ENCODE measurements at regions not wholly inside any gene's neighbourhood (a gene's known extent, or its start where the extent isn't known, plus 50 kb on each side); places are given as distances from the start of the nearest gene placed in this dataset.

- no peak overlapping the region for H3K4me3 Mint-ChIP-seq
- Histone ChIP-seq H3K4me1 (ENCODE audit: control insufficient read depth in 1 of 2, extremely low read depth in 1 of 2, insufficient read depth in 2 of 2, low read length in 2 of 2) (no peaks in the 10 kb centered on the region), H3K36me3 (ENCODE audit: control insufficient read depth in 2 of 2, extremely low read depth in 1 of 2, insufficient read depth in 1 of 2, low read length in 1 of 2) (no peaks in the 10 kb centered on the region), H3K27me3 (replicated peaks in 1 of 2; ENCODE audit: control insufficient read depth in 2 of 2, extremely low read depth in 1 of 2, insufficient read depth in 2 of 2, low read length in 1 of 2) (no peaks in the 10 kb centered on the region), H3K9me3 (no peaks in the 10 kb centered on the region), H3K4me3 (ENCODE audit: control insufficient read depth in 1 of 2, extremely low read depth in 1 of 2, low read length in 1 of 2) (no peak overlapping the region), H3K27ac (ENCODE audit: low read length) (no peak overlapping the region)
- POLR2A ChIA-PET = no interaction called here
- H3K27ac Mint-ChIP-seq = no peak overlapping the region
- DNase-seq = no peak
- ATAC-seq (replicated peaks in 1 of 4) = no peak
- H3K9me3 Mint-ChIP-seq = peaks cover 6 to 32% (median 8%) of the 10 kb centered on the region in 3 donors
- no CpG with 5 or more reads among the region's 4 CpGs for WGBS (ENCODE audit: insufficient coverage)
- H3K36me3 Mint-ChIP-seq = no peaks in the 10 kb centered on the region
- CTCF ChIA-PET = no interaction called here
- H3K4me1 Mint-ChIP-seq = no peaks in the 10 kb centered on the region
- H3K27me3 Mint-ChIP-seq = no peaks in the 10 kb centered on the region
Measured at GRCh38 chr21:16532840-16533239, 803.1 kb downstream of the USP25 start.

GRCh38 chr21:16533692-16534407 lies 804.1 kb downstream of the USP25 start:
- Mint-ChIP-seq H3K9me3 (peaks cover 3 to 27% (median 6%) of the 10 kb centered on the region in 3 donors), H3K4me1 (no peaks in the 10 kb centered on the region), H3K27me3 (no peaks in the 10 kb centered on the region), H3K36me3 (no peaks in the 10 kb centered on the region), H3K4me3 (no peak overlapping the region), H3K27ac (no peak overlapping the region)
- Histone ChIP-seq H3K36me3 (ENCODE audit: control insufficient read depth in 2 of 2, extremely low read depth in 1 of 2, insufficient read depth in 1 of 2, low read length in 1 of 2) (no peaks in the 10 kb centered on the region), H3K27me3 (replicated peaks in 1 of 2; ENCODE audit: control insufficient read depth in 2 of 2, extremely low read depth in 1 of 2, insufficient read depth in 2 of 2, low read length in 1 of 2) (no peaks in the 10 kb centered on the region), H3K27ac (ENCODE audit: low read length) (no peak overlapping the region), H3K9me3 (no peaks in the 10 kb centered on the region), H3K4me3 (ENCODE audit: control insufficient read depth in 1 of 2, extremely low read depth in 1 of 2, low read length in 1 of 2) (no peak overlapping the region), H3K4me1 (ENCODE audit: control insufficient read depth in 1 of 2, extremely low read depth in 1 of 2, insufficient read depth in 2 of 2, low read length in 2 of 2) (no peaks in the 10 kb centered on the region)
- ATAC-seq (replicated peaks in 1 of 4) = no peak
- ChIA-PET CTCF (no interaction called here), POLR2A (no interaction called here)
- 93% methylated on average over 5 of the region's 9 CpGs for WGBS (ENCODE audit: insufficient coverage)
- DNase-seq = no peak

- no peak overlapping the region for H3K4me3 Mint-ChIP-seq
- no peak for DNase-seq
- no peaks in the 10 kb centered on the region for H3K27me3 Mint-ChIP-seq
- H3K36me3 ChIP-seq (ENCODE audit: control insufficient read depth in 2 of 2, extremely low read depth in 1 of 2, insufficient read depth in 1 of 2, low read length in 1 of 2) = no peaks in the 10 kb centered on the region
- no peak for ATAC-seq (replicated peaks in 1 of 4)
- ChIA-PET POLR2A (no interaction called here), CTCF (no interaction called here)
- no peaks in the 10 kb centered on the region for H3K4me1 Mint-ChIP-seq
- no peak overlapping the region for H3K4me3 ChIP-seq (ENCODE audit: control insufficient read depth in 1 of 2, extremely low read depth in 1 of 2, low read length in 1 of 2)
- H3K27ac Mint-ChIP-seq = no peak overlapping the region
- no peak overlapping the region for H3K27ac ChIP-seq (ENCODE audit: low read length)
- no peaks in the 10 kb centered on the region for H3K4me1 ChIP-seq (ENCODE audit: control insufficient read depth in 1 of 2, extremely low read depth in 1 of 2, insufficient read depth in 2 of 2, low read length in 2 of 2)
- H3K9me3 ChIP-seq = no peaks in the 10 kb centered on the region
- H3K36me3 Mint-ChIP-seq = no peaks in the 10 kb centered on the region
- 67% methylated on average over 6 of the region's 11 CpGs for WGBS (ENCODE audit: insufficient coverage)
- H3K27me3 ChIP-seq (replicated peaks in 1 of 2; ENCODE audit: control insufficient read depth in 2 of 2, extremely low read depth in 1 of 2, insufficient read depth in 2 of 2, low read length in 1 of 2) = no peaks in the 10 kb centered on the region
- H3K9me3 Mint-ChIP-seq = peaks cover 0 to 22% (median 2%) of the 10 kb centered on the region in 3 donors
Measured at GRCh38 chr21:16534408-16535101, 804.8 kb downstream of the USP25 start.

GRCh38 chr21:16535102-16535422 lies 805.3 kb downstream of the USP25 start:
- Mint-ChIP-seq H3K4me3 (no peak overlapping the region), H3K36me3 (no peaks in the 10 kb centered on the region), H3K27ac (no peak overlapping the region), H3K4me1 (no peaks in the 10 kb centered on the region), H3K27me3 (no peaks in the 10 kb centered on the region), H3K9me3 (peaks cover 0 to 19% (median 2%) of the 10 kb centered on the region in 3 donors)
- Histone ChIP-seq H3K9me3 (no peaks in the 10 kb centered on the region), H3K4me3 (ENCODE audit: control insufficient read depth in 1 of 2, extremely low read depth in 1 of 2, low read length in 1 of 2) (no peak overlapping the region), H3K27me3 (replicated peaks in 1 of 2; ENCODE audit: control insufficient read depth in 2 of 2, extremely low read depth in 1 of 2, insufficient read depth in 2 of 2, low read length in 1 of 2) (no peaks in the 10 kb centered on the region), H3K27ac (ENCODE audit: low read length) (no peak overlapping the region), H3K4me1 (ENCODE audit: control insufficient read depth in 1 of 2, extremely low read depth in 1 of 2, insufficient read depth in 2 of 2, low read length in 2 of 2) (no peaks in the 10 kb centered on the region), H3K36me3 (ENCODE audit: control insufficient read depth in 2 of 2, extremely low read depth in 1 of 2, insufficient read depth in 1 of 2, low read length in 1 of 2) (no peaks in the 10 kb centered on the region)
- ChIA-PET POLR2A (no interaction called here), CTCF (no interaction called here)
- 100% methylated on average over 1 of the region's 6 CpGs for WGBS (ENCODE audit: insufficient coverage)
- ATAC-seq (replicated peaks in 1 of 4) (no peak), DNase-seq (no peak)

GRCh38 chr21:16535626-16536025 lies 805.8 kb downstream of the USP25 start:
- H3K4me3 ChIP-seq (ENCODE audit: control insufficient read depth in 1 of 2, extremely low read depth in 1 of 2, low read length in 1 of 2) = no peak overlapping the region
- Mint-ChIP-seq H3K27me3 (no peaks in the 10 kb centered on the region), H3K9me3 (peaks cover 0 to 16% (median 2%) of the 10 kb centered on the region in 3 donors), H3K27ac (no peak overlapping the region), H3K4me3 (no peak overlapping the region), H3K36me3 (no peaks in the 10 kb centered on the region), H3K4me1 (no peaks in the 10 kb centered on the region)
- CTCF ChIA-PET = no interaction called here
- DNase-seq (no peak), ATAC-seq (replicated peaks in 1 of 4) (no peak)
- no peaks in the 10 kb centered on the region for H3K4me1 ChIP-seq (ENCODE audit: control insufficient read depth in 1 of 2, extremely low read depth in 1 of 2, insufficient read depth in 2 of 2, low read length in 2 of 2)
- no peaks in the 10 kb centered on the region for H3K9me3 ChIP-seq
- no peaks in the 10 kb centered on the region for H3K27me3 ChIP-seq (replicated peaks in 1 of 2; ENCODE audit: control insufficient read depth in 2 of 2, extremely low read depth in 1 of 2, insufficient read depth in 2 of 2, low read length in 1 of 2)
- no peaks in the 10 kb centered on the region for H3K36me3 ChIP-seq (ENCODE audit: control insufficient read depth in 2 of 2, extremely low read depth in 1 of 2, insufficient read depth in 1 of 2, low read length in 1 of 2)
- no CpG with 5 or more reads among the region's 1 CpG for whole genome bisulfite sequencing (ENCODE audit: insufficient coverage)
- no peak overlapping the region for H3K27ac ChIP-seq (ENCODE audit: low read length)
- POLR2A ChIA-PET = no interaction called here

GRCh38 chr21:16536140-16536539 lies 806.4 kb downstream of the USP25 start:
- Histone ChIP-seq H3K36me3 (ENCODE audit: control insufficient read depth in 2 of 2, extremely low read depth in 1 of 2, insufficient read depth in 1 of 2, low read length in 1 of 2) (no peaks in the 10 kb centered on the region), H3K4me1 (ENCODE audit: control insufficient read depth in 1 of 2, extremely low read depth in 1 of 2, insufficient read depth in 2 of 2, low read length in 2 of 2) (no peaks in the 10 kb centered on the region), H3K9me3 (no peaks in the 10 kb centered on the region), H3K27me3 (replicated peaks in 1 of 2; ENCODE audit: control insufficient read depth in 2 of 2, extremely low read depth in 1 of 2, insufficient read depth in 2 of 2, low read length in 1 of 2) (no peaks in the 10 kb centered on the region), H3K4me3 (ENCODE audit: control insufficient read depth in 1 of 2, extremely low read depth in 1 of 2, low read length in 1 of 2) (no peak overlapping the region), H3K27ac (ENCODE audit: low read length) (no peak overlapping the region)
- no peaks in the 10 kb centered on the region for H3K36me3 Mint-ChIP-seq
- DNase-seq = no peak
- H3K27ac Mint-ChIP-seq = no peak overlapping the region
- ATAC-seq (replicated peaks in 1 of 4) = no peak
- POLR2A ChIA-PET = no interaction called here
- CTCF ChIA-PET = no interaction called here
- H3K4me1 Mint-ChIP-seq = no peaks in the 10 kb centered on the region
- H3K4me3 Mint-ChIP-seq = no peak overlapping the region
- no peaks in the 10 kb centered on the region for H3K27me3 Mint-ChIP-seq
- peaks cover under 1 to 11% (median 2%) of the 10 kb centered on the region in 3 donors for H3K9me3 Mint-ChIP-seq

Measured in T-cell (primary cell).